GM18873 (cell line): ENCODE measurements at regions not wholly inside any gene's neighbourhood (a gene's known extent, or its start where the extent isn't known, plus 50 kb on each side); places are given as distances from the start of the nearest gene placed in this dataset.
"Not testable (repeated sequence)": the region's sequence is repeated elsewhere in the genome, so short reads cannot be mapped to it uniquely, and the experiment has no call there.

ENCODE experiments used
- ATAC-seq: cut with Tn5 transposase; IDR thresholded peaks from one replicate; pipeline ENCODE4 v1.9.1; 2021; ENCODE audit warnings: mild to moderate bottlenecking, moderate library complexity, moderate number of reproducible peaks; ENCODE audit not compliant: unreplicated experiment, low FRiP score

DNA sequence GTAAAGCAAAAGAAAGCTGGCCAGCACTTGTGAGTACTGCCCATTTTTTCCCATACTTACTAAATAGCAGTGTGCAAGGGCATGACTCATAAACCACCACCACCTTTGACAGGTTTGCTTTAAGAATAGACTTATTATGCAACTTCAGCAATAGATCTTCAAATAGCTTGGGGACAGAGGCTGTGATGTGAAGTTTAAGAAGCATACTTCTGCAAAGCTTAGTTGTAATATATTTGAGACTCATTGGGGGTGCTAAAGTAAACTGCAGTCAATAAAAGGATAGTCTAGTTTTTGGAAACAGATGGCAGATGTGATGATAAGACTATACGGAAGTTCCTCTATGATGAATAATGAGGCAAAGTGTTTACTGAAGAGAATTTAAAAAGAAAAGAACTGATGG is 210.0 kb downstream of the PLA2G4A start:
- no peak for ATAC-seq

DNA sequence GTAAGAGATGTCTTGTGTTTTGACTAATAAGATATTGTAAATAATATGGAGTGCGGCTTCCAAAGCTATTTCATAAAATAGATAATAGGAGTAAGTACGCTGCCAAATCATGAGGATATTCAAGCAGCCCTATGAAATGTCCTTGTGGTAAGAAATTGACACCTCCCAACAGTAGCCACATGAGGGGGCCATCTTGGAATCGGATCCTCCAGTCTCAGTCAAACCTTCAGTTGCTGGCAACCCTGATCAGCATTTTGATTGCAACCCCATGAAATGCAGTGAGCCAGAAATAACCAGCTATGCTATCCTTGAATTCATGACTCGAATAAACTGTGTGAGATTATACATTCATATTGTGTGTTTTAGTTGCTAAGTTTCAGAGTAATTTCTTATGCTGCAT is 212.4 kb downstream of the PLA2G4A start:
- ATAC-seq = no peak

DNA sequence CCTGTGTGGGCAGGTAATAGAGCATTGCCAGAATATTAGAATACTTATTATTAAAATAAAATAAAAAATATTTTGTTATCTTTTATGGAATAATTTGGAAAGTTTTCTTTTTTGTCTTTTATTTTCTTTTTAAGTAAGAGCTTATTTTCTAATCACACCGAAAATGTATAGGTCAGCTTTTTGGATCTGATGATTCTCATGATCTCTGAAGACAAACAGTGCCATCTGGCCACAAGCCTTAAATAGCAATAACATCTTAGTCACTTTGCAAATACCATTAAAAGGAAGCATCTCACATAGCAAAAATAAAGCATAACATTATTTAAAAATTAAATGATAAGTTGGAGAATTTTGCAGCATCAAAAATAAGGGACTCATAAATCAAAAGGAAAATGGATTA is 213.8 kb downstream of the PLA2G4A start:
- no peak for ATAC-seq

DNA sequence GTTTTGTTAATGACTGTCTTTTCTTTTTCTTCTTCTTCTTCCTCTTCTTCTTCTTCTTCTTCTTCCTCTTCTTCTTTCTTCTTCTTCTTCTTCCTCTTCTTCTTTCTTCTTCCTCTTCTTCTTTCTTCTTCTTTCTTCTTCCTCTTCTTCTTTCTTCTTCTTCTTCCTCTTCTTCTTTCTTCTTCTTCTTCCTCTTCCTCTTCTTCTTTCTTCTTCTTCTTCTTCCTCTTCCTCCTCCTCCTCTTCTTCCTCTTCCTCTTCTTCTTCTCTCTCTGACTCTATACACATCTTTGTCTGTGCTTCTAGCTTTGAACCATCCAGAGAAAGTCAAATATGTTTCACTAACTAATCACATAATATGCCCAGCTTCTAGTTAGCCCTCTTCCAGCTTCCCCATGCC is 214.7 kb downstream of the PLA2G4A start:
- not testable (repeated sequence) for ATAC-seq

DNA sequence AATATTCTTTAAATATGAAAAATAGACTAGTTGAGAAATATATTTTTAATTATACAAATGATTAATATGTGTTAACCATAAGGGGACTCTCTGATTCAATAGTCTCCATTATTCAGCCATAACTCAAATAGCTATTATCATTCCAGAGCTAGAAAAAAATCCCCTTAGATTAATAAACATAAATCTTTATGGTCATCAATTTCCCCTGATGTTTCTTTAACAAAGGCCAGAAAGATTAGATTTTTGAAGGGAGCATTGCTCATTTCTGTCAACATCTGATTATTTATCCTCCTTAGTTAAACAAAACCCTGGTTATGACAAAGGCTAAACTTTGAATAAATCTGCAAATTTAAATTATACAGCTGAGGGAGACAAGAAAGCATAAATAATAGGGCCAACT is 215.7 kb downstream of the PLA2G4A start:
- ATAC-seq = no peak

DNA sequence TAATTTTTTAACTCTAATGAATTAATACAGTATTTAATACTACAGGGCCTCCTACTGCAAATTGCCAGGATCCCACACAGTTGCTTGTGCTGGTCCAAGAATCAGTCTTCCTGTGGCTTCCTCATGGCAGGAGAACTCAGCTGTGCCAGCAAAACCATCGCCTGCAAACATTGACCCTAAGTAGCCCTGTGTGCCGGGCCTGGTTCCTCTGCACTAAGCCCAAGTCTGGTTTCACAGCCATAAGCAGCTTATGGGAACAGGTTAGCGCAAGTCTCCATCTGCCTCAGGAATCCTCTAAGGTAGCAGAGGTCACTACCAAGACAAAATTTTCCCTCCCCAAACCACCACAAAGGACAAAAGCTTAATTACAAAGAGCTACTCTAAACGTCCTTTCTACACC is 216.6 kb downstream of the PLA2G4A start:
- no peak for ATAC-seq

DNA sequence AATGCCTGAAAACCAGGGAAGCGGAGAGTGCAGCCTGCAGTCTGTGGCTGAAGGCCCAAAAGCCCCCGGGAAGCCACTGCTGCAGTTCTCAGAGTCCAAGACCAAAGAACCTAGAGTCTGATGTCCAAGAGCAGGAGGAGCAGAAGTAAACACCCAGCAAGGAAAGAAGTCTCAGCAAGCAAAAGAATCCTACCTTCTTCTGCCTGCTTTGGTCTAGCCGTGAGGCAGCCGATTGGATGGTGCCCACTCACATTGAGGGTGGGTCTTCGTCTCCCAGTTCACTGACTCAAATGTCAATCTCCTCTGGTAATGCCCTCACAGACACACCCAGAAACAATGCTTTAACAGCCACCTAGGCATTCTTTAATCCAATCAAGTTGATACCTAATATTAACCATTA is 217.5 kb downstream of the PLA2G4A start:
- no peak for ATAC-seq

DNA sequence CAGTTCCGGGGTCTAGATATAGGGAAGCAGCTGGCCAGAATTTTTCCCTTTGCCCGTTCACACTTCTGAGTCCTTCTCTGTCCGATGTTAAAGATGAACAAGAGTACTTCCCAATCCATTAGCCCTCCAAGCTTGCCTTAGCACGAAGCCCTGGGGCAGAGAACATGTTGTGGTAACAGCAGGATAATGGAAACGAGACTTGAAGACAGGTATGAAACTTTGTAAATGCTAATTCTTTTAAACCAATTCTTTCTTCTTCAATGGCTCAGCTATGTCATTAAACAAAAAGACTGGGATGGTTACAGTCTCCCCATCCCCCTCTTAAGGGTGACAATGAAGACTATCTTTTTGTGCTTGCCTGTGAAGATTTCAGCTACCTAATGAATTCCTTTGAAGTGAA is 218.5 kb downstream of the PLA2G4A start:
- ATAC-seq = no peak

DNA sequence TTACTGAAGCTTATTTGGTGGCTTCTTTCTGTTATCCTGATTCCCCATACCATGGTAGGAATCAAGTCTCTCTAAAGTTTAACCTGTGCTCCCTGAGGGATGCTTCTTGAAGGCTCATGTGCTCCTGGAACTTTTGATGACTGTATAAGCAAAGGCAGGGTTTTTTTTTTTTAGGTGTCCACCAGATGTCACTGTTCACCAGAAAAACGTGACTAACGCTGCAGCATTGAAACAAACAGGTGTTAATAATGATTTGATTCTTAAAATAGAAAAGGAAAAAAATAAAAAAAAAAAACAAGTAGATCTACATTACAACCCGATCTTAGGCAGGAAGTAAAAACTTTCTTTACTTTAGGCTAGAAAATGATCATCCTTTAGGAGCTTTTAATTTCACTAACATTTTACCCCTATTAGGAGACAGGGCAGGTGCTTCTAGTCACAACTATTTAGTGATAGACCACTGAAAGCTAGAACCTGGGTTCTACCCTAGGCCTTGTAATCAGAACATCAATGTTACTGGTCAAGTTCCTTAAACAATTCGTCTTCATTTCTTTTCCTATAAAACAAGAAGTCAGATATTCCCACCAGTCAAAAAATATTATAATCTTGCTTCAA is 223.0 kb downstream of the PLA2G4A start:
- ATAC-seq = peak; percentile 75

DNA sequence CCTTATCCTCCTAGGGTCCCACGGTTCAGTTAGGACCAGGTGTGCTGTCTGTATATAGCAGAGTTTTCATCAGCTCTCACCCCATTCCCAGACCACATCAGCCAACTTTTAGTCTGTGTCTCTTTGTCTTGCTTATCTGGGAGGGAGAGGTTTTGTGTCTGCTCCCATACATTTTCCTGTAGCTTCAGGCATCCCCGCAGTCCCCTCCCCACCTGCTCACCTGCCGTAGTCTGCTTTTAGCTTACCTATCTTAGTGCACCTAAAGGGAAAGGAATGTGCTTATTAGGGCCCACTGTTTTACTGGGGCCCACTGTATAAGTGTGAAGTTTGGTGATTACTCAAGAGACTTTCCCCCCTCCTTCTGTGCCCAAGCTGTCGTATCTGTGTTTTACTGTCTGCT is 225.1 kb downstream of the PLA2G4A start:
- ATAC-seq = no peak

DNA sequence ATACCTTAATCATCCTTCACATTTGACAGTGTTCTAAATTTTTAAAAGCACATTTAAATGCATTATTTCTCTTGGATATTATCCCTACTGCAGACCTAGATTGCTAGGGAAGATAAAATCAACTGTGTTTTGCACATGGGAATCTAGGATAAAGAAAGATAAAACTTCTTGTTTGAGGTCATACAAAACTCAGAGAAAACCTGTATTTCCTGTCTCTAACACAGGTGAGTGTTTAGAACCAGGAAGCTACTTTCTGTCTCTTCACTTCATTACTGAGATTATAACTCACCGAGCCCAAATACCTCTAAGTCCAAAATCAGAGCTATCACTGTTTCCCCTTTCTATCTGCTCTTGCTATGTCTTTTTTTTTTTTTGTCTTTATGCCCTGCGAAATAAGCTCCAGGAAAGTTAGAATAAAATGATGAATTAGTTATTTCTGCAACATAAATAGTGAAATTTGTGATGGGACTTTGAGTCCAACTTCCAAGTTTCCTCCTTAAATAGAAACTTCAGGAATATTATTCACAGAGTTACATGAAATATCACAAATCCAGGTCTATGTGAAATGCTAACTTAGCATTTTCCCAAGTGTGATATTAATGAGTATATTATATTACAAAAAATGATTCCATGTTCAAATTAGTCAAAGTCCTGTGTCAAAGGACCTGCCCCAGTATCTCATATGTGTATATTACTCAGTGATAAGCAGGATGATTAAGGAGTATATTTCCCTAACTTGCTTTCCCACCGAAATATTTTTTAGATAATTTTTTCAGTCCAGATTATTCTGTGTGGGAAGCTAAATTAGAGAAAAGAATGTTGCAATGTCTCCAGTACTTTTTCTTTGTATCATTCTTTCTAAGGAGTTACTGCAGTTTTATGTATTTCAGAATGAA is 226.4 kb downstream of the PLA2G4A start:
- ATAC-seq = no peak

DNA sequence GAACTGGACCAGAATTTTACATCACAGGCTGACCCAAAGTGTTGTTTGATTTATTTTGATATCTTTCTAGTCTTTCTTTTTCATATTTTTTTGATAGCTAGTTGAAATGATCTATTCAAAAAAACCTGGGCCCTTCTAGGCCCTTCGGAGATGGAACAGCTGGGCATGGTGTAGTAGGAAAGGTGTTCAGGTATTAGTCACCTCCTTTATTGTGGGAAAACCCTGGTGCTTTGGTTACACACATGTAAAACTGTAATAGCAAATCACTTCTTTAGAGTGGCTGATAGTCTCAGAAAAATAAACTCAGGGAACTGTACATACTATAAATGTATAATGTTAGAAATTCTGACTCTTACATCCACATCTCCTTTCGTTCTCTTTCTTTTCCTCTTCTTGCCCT is 234.5 kb downstream of the PLA2G4A start:
- ATAC-seq = no peak

DNA sequence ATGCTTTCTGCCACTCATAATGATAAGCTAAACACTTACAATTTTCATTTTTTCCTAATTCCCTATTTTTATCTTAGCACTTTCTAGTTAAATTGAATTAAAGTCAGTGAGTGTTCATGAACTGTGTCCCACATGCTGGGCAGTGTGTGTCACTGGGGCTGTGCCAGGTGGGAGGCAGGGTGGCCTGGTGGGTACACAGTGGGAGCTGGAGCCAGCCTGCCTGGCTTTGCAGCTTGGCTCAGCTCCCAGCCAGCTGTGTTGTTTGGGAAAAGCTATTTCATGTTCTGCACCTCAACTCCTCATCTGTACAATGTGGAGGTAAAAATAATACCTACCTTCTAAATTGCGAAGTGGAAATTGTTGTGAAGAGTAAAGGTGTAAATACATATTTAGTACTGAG is 238.4 kb downstream of the PLA2G4A start:
- ATAC-seq = no peak

DNA sequence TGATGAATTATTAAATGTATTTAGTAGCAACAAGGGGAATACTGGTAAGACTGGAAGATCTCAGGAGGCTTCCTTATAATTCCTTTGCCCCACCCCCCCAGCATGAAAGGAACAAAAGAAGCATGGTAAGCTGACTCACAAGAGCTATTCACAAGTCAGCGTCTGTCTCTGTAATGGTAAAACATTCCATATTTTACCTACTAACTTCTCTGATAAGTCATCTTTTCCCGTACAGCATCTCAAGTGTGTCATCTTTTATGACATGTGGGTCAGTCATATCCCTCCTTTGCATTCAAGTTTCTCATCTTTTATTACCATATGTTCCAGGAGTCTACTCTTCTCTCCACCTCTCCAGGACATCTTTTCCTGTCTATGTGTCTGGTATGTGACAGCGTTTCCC is 241.3 kb downstream of the PLA2G4A start:
- ATAC-seq = no peak

DNA sequence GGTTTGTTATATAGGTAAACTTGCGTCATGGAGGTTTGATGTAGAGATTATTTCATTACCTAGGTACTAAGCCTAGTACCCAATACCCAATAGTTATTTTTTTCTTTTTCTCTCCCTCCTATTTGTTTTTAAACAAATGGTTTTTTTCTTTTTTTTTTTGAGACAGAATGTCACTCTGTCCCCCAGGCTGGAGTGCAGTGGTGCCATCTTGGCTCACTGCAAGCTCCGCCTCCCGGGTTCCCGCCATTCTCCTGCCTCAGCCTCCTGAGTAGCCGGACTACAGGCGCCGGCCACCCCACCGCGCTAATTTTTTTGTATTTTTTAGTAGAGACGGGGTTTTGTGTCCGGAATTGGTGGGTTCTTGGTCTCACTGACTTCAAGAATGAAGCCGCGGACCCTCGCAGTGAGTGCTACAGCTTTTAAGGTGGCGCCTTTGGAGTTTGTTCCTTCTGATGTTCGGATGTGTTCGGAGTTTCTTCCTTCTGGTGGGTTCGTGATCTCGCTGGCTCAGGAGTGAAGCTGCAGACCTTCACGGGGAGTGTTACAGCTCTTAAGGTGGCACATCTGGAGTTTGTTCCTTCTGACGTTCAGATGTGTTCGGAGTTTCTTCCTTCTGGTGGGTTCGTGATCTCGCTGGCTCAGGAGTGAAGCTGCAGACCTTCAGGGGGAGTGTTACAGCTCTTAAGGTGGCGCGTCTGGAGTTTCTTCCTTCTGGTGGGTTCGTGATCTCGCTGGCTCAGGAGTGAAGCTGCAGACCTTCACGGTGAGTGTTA is 243.7 kb downstream of the PLA2G4A start:
- peak; percentile 57 for ATAC-seq

DNA sequence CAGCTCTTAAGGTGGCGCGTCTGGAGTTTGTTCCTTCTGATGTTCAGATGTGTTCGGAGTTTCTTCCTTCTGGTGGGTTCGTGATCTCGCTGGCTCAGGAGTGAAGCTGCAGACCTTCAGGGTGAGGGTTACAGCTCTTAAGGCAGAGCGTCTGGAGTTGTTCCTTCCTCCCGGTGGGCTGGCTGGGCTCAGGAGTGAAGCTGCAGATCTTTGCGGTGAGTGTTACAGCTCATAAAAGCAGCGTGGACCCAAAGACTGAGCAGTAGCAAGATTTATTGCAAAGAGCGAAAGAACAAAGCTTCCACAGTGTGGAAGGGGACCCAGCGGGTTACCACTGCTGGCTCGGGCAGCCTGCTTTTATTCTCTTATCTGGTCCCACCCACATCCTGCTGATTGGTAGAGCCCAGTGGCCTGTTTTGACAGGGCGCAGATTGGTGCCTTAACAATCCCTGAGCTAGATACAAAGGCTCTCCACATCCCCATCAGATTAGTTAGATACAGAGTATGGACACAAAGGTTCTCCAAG is 244.3 kb downstream of the PLA2G4A start:
- peak; percentile 21 for ATAC-seq

DNA sequence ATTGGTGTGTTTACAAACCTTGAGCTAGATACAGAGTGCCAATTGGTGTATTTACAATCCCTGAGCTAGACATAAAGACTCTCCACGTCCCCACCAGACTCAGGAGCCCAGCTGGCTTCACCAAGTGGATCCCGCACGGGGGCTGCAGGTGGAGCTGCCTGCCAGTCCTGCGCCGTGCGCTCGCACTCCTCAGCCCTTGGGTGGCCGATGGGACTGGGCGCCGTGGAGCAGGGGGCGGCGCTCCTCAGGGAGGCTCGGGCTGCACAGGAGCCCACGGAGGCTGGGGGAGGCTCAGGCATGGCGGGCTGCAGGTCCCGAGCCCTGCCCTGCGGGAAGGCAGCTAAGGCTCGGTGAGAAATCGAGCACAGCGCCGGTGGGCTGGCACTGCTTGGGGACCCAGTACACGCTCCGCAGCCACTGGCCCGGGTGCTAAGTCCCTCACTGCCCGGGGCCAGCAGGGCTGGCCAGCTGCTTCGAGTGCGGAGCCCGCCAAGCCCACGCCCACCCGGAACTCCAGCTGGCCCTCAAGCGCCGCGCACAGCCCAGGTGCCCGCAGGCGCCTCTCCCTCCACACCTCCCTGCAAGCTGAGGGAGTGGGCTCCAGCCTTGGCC is 245.0 kb downstream of the PLA2G4A start:
- not testable (repeated sequence) for ATAC-seq

DNA sequence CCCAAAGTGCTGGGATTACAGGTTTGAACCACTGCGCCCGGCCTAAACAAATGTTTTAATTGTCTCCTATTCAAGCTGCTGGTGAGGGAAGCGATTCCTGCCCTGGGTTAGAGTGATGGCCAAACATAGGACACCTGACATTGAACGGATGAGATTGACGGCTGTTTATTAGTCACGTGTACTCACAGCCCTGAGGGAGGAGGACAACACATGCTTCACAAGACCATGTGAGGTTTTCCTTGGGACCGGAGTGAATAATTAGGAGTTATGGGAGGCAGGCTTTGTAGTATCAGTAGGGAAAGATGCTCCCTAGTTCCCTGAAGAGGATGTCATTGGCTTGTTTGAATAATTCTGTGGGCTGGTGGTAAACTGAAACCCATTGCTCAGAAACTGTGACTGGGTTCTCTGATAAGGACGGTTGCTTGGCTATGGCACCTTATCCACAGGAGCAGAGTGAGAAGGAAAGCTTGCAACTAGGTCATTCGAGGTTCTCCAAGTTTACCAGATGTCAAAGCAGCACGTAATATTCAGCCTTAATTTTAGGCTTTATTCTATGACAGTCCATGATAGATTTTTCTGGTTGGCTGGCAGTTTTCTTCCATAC is 245.8 kb downstream of the PLA2G4A start:
- no peak for ATAC-seq

DNA sequence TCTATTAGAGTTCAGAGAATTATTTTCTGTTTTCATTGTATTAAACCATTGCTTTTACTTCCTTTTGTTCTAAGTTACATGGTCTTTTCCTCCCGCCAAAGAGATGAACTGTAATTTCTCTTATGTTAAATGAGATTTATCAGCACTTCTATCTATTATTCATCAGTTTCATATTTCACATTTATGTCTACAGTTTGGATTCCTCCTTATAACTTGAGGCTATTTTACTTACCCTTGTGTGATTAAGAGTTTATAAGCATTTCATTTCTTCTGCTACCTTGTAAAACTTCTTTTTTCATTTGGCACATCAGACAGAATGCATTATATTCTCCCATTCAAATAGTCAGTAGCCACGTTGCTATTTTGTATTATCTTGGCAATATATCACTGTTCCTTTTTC is 248.2 kb downstream of the PLA2G4A start:
- ATAC-seq = no peak

DNA sequence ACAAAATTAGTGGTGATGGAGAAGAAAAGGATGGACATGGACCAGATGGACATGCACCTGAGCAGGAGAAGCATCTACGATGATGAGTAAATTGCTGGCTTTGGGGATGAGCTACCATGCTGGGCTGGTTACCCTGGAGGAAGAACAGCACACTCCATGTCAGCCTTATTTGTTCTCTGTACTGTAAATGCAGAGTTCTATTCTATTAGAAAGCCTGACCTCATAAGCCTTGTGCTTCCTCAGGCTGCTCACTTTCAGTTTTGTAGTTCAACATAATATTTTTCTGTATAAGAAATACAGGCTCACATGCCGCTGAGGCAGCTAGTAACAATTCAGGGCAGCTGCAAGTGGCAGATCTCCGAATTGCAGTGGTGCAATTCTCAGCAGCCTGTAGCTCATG is 249.6 kb downstream of the PLA2G4A start:
- ATAC-seq = no peak
